ENCODE measurements at regions not wholly inside any gene's neighbourhood (a gene's known extent, or its start where the extent isn't known, plus 50 kb on each side); places are given as distances from the start of the nearest gene placed in this dataset.
A peak's percentile ranks its signal among the peaks of the same experiment; 100 is the strongest.
"Not testable (repeated sequence)": the region's sequence is repeated elsewhere in the genome, so short reads cannot be mapped to it uniquely, and the experiment has no call there.

- peak; percentile 2 for DNase-seq (ENCODE audit: low spot score)
Measured at GRCh38 chr4:154982187-154983047, 201.3 kb downstream of the RBM46 start.

- DNase-seq (ENCODE audit: low spot score) = no peak
Measured at GRCh38 chr4:154983714-154984113, 202.6 kb downstream of the RBM46 start.

- no peak for DNase-seq (ENCODE audit: low spot score)
Measured at GRCh38 chr4:154984148-154984547, 203.1 kb downstream of the RBM46 start.

DNA sequence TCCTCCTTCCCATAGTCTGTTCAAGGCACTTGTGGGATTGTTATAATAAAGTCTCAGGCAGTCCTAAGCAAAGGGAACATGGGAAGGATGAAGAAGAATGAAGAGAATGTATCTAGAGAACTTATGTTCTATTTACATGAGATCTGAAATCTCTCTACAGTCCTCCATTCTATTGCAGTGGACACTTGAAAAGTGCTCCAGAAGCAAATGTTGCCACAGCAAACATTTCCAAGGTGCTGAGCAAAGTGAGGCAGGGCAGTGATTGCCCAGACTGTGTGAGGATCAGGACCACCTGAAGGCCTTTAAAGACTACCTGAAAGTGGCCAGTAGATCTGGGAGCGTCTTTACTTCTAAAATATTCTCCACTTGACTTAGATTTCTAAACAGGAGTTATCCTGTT lies 203.5 kb downstream of the RBM46 start:
- DNase-seq (ENCODE audit: low spot score) = no peak

DNA sequence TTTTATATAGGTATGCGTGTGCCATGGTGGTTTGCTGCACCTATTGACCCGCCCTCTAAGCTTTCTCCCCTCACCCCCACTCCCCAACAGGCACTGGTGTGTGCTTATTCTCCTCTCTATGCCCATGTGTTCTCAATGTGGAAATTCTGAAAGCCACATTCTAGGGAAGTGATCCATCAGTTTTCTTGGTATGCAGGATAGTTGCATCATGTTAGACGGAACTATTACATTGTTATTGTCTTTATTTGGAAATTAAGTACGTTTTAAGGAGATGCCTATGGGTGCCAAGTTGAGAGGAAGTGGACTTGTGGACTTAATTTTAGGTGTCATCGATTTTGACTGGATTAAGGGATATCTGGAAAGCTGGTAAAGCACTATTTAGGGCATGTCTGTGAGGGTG lies 204.6 kb downstream of the RBM46 start:
- no peak for DNase-seq (ENCODE audit: low spot score)

GRCh38 chr4:154988511-154988910 lies 207.4 kb downstream of the RBM46 start:
- DNase-seq (ENCODE audit: low spot score) = no peak

DNA sequence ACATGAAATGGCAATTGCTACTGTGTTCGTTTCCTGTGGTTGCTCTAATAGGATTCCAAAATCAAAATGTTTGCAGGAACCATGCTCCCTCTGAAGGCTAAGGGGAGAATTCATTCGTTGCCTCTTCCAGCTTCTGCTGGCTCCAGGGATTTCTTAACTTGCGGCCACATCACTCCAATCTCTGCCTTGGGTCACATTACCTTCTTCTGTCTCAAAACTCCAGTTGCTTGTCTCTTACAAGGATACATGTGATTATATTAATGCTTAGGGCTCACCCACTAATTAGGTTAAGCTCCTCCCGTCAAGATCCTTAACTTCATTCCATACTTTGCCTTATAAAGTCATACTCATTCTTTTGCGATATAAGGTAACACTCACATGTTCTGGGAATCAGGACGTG lies 208.4 kb downstream of the RBM46 start:
- no peak for DNase-seq (ENCODE audit: low spot score)

DNA sequence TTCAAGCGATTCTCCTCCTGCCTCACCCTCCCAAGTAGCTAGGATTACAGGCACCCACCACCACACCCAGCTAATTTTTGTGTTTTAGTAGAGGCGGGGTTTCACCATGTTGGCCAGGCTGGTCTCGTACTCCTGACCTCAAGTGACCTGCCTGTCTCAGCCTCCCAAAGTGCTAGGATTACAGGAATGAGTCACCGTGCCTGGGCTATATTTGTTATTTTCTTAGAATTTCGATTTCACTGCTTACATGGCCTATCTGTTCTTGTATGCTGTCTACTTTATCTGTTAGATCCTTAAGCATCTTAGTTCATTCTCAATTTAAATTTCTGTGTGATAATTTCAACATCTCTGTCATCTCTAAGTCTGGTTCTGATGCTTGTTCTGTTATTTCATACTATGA lies 210.6 kb upstream of the NPY2R start:
- not testable (repeated sequence) for DNase-seq (ENCODE audit: low spot score)

- no peak for DNase-seq (ENCODE audit: low spot score)
Measured at GRCh38 chr4:154998284-154998683, 210.2 kb upstream of the NPY2R start.

DNA sequence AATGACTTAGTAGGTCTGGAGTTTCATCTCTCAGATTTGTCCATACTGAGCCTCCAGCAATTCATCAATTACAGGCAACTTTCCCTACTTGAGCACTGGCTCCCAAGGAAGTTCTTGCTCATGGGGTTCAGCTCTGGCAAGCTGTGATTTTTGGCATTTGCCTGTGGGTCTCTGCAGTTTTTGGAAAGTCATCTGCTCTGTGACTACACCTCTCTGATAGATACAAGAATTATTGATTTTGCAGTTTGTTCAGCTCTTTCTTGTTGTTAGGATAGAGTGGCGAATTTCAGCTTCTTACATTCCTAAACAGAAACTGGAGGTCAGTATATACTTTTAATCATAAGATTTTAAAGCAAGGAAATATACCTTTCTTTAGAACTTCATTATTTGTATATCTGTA lies 209.7 kb upstream of the NPY2R start:
- no peak for DNase-seq (ENCODE audit: low spot score)

GRCh38 chr4:154999950-155000578 lies 208.4 kb upstream of the NPY2R start:
- DNase-seq (ENCODE audit: low spot score) = no peak

DNA sequence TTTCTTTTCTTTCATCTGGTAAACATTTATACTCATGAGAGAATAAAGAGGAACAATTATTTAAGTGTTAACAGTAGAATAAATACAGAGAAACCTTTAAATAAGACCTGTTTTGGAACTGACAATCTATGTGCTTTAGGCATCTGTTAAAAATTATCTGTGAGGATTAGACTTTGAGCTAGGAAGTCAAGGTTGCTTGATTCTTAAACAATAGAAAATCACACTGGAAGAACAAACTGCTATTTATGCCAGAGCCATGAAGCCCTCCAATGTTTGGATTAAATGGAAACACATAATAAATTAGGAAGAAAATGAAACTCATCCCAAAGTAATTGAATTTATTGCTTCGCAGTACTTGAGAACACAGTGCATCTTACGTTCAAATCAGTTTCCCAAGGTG lies 207.2 kb upstream of the NPY2R start:
- DNase-seq (ENCODE audit: low spot score) = no peak

DNA sequence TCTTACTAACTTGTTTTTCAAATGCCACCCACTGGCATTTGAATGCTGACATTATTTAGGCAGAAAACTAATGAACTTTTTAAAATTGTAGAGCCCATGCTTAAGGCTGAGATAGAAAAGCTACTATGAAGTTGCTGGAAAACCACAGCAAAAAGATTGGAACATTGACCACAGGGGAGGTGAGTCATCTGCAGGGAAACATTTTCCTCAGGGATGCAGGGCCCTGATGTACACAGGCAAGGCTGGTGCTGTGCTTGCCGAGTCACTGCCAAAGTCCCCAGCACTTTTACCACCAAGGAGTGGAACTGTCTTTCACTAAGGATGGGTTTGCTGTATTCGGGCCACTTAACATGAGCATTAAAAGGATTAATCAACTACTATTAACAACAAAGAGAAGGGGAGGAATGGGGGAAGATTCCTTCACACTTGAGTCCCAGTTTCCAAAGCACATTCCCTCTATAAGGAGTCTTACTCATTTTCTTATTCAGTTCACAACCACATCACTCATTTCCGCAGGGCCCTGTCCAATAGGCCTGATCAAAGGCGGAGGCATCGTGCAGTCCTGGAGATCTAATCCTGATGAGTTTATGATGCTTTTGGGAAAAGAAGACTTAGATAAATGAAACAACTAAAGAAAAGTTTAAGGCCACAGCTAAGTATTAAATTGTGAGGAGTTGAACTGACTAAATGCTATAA lies 202.9 kb upstream of the NPY2R start:
- no peak for DNase-seq (ENCODE audit: low spot score)

GRCh38 chr4:155007660-155008176 lies 200.7 kb upstream of the NPY2R start:
- no peak for DNase-seq (ENCODE audit: low spot score)

- DNase-seq (ENCODE audit: low spot score) = no peak
Measured at GRCh38 chr4:155008389-155008788, 200.0 kb upstream of the NPY2R start.

DNA sequence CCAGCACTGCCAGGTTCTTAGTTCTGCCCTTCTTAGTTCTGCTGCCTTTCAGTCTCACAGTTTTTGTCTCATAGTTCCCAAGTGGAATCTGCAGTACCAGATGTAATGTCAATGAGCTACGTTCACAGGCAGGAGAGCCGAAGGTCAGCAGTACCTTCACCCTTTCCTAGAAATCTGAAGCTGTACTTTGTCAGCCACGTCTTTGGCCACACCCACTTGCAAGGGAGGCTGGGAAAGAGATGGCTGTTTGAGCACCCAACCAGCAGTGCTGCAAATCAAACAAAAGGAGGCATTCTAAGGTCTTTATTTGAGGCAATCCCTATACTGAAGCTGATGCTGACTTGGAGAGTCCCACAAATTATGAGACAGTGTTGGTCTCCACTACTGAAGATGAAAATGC lies 199.1 kb upstream of the NPY2R start:
- no peak for DNase-seq (ENCODE audit: low spot score)

DNA sequence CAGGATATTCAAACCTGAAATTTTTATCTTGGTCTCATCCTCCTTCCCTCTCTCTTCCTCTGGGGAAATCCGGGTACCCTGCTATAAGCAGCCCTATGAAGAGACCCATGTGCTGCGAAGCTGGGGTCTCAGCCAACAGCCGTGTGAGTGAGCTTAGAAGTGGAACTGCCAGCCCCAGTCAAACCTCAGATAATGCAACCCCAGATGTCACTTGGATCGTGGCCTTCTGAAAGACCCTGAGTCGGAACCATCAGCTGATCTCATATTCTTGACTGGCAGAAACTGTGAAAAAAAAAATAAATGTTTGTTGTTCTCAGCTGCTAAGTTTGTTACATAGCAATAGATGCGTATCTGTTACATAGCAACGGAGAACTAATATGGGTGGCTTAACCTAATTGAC lies 198.1 kb upstream of the NPY2R start:
- DNase-seq (ENCODE audit: low spot score) = no peak

- no peak for DNase-seq (ENCODE audit: low spot score)
Measured at GRCh38 chr4:155011163-155011780, 197.2 kb upstream of the NPY2R start.

DNA sequence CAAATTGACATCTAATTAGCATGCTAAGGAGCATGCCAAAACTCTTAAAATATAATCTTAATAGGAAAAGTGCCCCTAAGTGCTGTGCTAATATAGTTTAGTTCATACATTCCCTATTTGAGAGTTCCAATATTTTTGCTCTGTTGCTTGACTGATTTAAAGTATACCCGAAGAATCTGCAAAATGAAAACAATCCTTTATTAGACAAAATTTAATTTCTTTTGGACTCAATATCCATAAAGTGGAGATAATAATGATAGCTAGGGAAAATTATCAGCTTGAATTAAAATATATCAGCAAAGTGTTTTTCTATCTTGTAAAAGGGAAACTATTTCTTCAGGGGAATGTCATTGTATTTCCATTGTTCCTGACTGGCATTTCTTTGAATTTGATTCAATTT lies 196.0 kb upstream of the NPY2R start:
- DNase-seq (ENCODE audit: low spot score) = no peak

DNA sequence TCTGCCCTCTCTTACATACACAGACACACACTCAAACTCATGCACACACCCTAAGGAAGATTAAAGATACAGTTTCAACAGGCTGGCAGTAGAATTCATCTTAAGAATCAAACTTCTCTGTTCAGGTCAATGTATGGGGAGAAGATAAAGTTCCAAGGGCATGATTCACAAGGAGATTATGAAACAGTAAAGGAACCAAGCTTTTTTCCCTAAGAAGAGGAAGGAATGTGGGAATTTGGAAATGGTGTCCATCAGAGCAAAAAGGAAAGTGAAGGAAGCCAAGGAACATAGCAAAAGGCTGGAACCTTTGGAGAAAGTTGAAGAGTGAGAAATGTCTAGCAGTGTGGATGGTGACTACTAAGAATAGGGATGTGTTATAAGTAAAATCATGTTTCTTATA lies 191.0 kb upstream of the NPY2R start:
- no peak for DNase-seq (ENCODE audit: low spot score)

GRCh38 chr4:155025762-155026457 lies 182.5 kb upstream of the NPY2R start:
- DNase-seq (ENCODE audit: low spot score) = no peak

GRCh38 chr4:155026715-155027114 lies 181.7 kb upstream of the NPY2R start:
- no peak for DNase-seq (ENCODE audit: low spot score)

Data from CD4-positive, alpha-beta T cell treated with Interleukin-6 at 100 ng/mL for 8 hours (primary cell).